ENCODE measurements at regions not wholly inside any gene's neighbourhood (a gene's known extent, or its start where the extent isn't known, plus 50 kb on each side); places are given as distances from the start of the nearest gene placed in this dataset.
A peak's percentile ranks its signal among the peaks of the same experiment; 100 is the strongest.

- Histone ChIP-seq H3K4me3 (no peak overlapping the region), H3K4me2 (peak overlapping the region; percentile 2; the same call in 1 of the 2 replicates), H3K9me2 (ENCODE audit: insufficient read depth) (no peaks in the 10 kb centered on the region), H3K36me3 (ENCODE audit: low read depth) (no peaks in the 10 kb centered on the region), H3F3A (ENCODE audit: insufficient read depth, low read depth) (no peaks in the 10 kb centered on the region), H4K20me1 (ENCODE audit: insufficient read depth) (no peaks in the 10 kb centered on the region), H2AFZ (no peak overlapping the region), H3K9me3 (ENCODE audit: insufficient read depth, low read depth) (peaks cover 8% of the 10 kb centered on the region; the same call in 1 of the 2 replicates), H3K79me2 (ENCODE audit: low read depth) (no peaks in the 10 kb centered on the region), H3K27me3 (ENCODE audit: insufficient read depth, low read depth) (no peaks in the 10 kb centered on the region), H3K27ac (no peak overlapping the region), H3K4me1 (replicated peaks; ENCODE audit: insufficient read depth) (0 out of 2 replicates have a peak, but pooled peaks cover 9% of the 10 kb centered on the region)
- TF ChIP-seq EZH2 (IDR thresholded peaks at IDR 0.05; ENCODE audit: low read depth) (no peak), CTCF (conservative IDR thresholded peaks at IDR 0.05) (no peak)
- ChIA-PET POLR2A (ENCODE audit: unreplicated experiment) (no interaction called here), CTCF (no interaction called here)
- DNase-seq = peak; percentile 19 to 54
- BruUV-seq (replicated peaks) = no TSS peak
- intact Hi-C loops (cut with micrococcal nuclease; ENCODE audit: unreplicated experiment) = no loop called here
Observed at GRCh38 chr13:108020027-108020426, 195.3 kb downstream of the LIG4 start.

- Histone ChIP-seq H3F3A (ENCODE audit: insufficient read depth, low read depth) (no peaks in the 10 kb centered on the region), H3K36me3 (ENCODE audit: low read depth) (no peaks in the 10 kb centered on the region), H3K4me2 (no peak overlapping the region), H3K79me2 (ENCODE audit: low read depth) (no peaks in the 10 kb centered on the region), H3K9me3 (ENCODE audit: insufficient read depth, low read depth) (peaks cover 8% of the 10 kb centered on the region; the same call in 1 of the 2 replicates), H3K27me3 (ENCODE audit: insufficient read depth, low read depth) (no peaks in the 10 kb centered on the region), H3K27ac (no peak overlapping the region), H2AFZ (no peak overlapping the region), H4K20me1 (ENCODE audit: insufficient read depth) (no peaks in the 10 kb centered on the region), H3K4me1 (replicated peaks; ENCODE audit: insufficient read depth) (0 out of 2 replicates have a peak, but pooled peaks cover 9% of the 10 kb centered on the region), H3K4me3 (no peak overlapping the region), H3K9me2 (ENCODE audit: insufficient read depth) (no peaks in the 10 kb centered on the region)
- BruUV-seq (replicated peaks) = no TSS peak
- CTCF ChIA-PET = no interaction called here
- TF ChIP-seq EZH2 (IDR thresholded peaks at IDR 0.05; ENCODE audit: low read depth) (no peak), CTCF (conservative IDR thresholded peaks at IDR 0.05) (no peak)
- no peak for DNase-seq
- intact Hi-C loops (cut with micrococcal nuclease; ENCODE audit: unreplicated experiment) = no loop called here
- POLR2A ChIA-PET (ENCODE audit: unreplicated experiment) = no interaction called here
Observed at GRCh38 chr13:108018371-108018870, 196.9 kb downstream of the LIG4 start.

- H3K27me3 ChIP-seq (ENCODE audit: insufficient read depth, low read depth) = no peaks in the 10 kb centered on the region
- H3K4me3 ChIP-seq = no peak overlapping the region
- no peak for DNase-seq
- no peak overlapping the region for H3K27ac ChIP-seq
- no peaks in the 10 kb centered on the region; the same call in 1 of the 2 replicates for H3K9me2 ChIP-seq (ENCODE audit: insufficient read depth)
- ChIA-PET POLR2A (ENCODE audit: unreplicated experiment) (no interaction called here), CTCF (no interaction called here)
- H3K79me2 ChIP-seq (ENCODE audit: low read depth) = no peaks in the 10 kb centered on the region
- H2AFZ ChIP-seq = no peak overlapping the region
- no TSS peak for BruUV-seq (replicated peaks)
- no peaks in the 10 kb centered on the region for H3F3A ChIP-seq (ENCODE audit: insufficient read depth, low read depth)
- no peaks in the 10 kb centered on the region for H3K9me3 ChIP-seq (ENCODE audit: insufficient read depth, low read depth)
- intact Hi-C loops (cut with micrococcal nuclease; ENCODE audit: unreplicated experiment) = no loop called here
- peaks cover 8% of the 10 kb centered on the region for H3K4me1 ChIP-seq (replicated peaks; ENCODE audit: insufficient read depth)
- no peaks in the 10 kb centered on the region for H4K20me1 ChIP-seq (ENCODE audit: insufficient read depth)
- H3K36me3 ChIP-seq (ENCODE audit: low read depth) = no peaks in the 10 kb centered on the region
- TF ChIP-seq EZH2 (IDR thresholded peaks at IDR 0.05; ENCODE audit: low read depth) (no peak), CTCF (conservative IDR thresholded peaks at IDR 0.05) (no peak)
- no peak overlapping the region for H3K4me2 ChIP-seq
Observed at GRCh38 chr13:108006619-108007018, 208.7 kb downstream of the LIG4 start.
